ENCODE measurements at regions not wholly inside any gene's neighbourhood (a gene's known extent, or its start where the extent isn't known, plus 50 kb on each side); places are given as distances from the start of the nearest gene placed in this dataset.

- Histone ChIP-seq H3K79me2 (ENCODE audit: insufficient read depth, low read depth, low read length) (no peaks in the 10 kb centered on the region), H3K9me2 (ENCODE audit: insufficient read depth, low read length) (no peaks in the 10 kb centered on the region), H3K27ac (ENCODE audit: low read depth, low read length, poor library complexity, severe bottlenecking) (no peak overlapping the region), H2AFZ (ENCODE audit: low read length) (no peak overlapping the region), H4K20me1 (ENCODE audit: insufficient read depth, low read length) (no peaks in the 10 kb centered on the region), H3K4me2 (ENCODE audit: low read length) (no peak overlapping the region), H3K9me3 (ENCODE audit: low read length) (no peaks in the 10 kb centered on the region), H3K4me1 (ENCODE audit: insufficient read depth, low read length, poor library complexity, severe bottlenecking) (no peaks in the 10 kb centered on the region), H3K36me3 (ENCODE audit: insufficient read depth, low read length) (no peaks in the 10 kb centered on the region), H3K4me3 (ENCODE audit: low read depth, low read length, poor library complexity, severe bottlenecking) (no peak overlapping the region)
- TF ChIP-seq, protein P1, sequence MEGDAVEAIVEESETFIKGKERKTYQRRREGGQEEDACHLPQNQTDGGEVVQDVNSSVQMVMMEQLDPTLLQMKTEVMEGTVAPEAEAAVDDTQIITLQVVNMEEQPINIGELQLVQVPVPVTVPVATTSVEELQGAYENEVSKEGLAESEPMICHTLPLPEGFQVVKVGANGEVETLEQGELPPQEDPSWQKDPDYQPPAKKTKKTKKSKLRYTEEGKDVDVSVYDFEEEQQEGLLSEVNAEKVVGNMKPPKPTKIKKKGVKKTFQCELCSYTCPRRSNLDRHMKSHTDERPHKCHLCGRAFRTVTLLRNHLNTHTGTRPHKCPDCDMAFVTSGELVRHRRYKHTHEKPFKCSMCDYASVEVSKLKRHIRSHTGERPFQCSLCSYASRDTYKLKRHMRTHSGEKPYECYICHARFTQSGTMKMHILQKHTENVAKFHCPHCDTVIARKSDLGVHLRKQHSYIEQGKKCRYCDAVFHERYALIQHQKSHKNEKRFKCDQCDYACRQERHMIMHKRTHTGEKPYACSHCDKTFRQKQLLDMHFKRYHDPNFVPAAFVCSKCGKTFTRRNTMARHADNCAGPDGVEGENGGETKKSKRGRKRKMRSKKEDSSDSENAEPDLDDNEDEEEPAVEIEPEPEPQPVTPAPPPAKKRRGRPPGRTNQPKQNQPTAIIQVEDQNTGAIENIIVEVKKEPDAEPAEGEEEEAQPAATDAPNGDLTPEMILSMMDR (conservative IDR thresholded peaks at IDR 0.05; ENCODE audit: low read length) = no peak
- no peak for TF ChIP-seq EZH2phosphoT487 (IDR thresholded peaks at IDR 0.05; ENCODE audit: borderline replicate concordance, low read depth, low read length)
- ChIA-PET CTCF (ENCODE audit: unreplicated experiment) (no interaction called here), POLR2A (no interaction called here)
- no peak for DNase-seq (ENCODE audit: low spot score)
- intact Hi-C loops (cut with micrococcal nuclease; ENCODE audit: unreplicated experiment) = no loop called here
- no TSS peak for BruUV-seq (replicated peaks)
These were observed 261.4 kb upstream of the MEX3C start for GRCh38 chr18:51458861-51459260.

GRCh38 chr18:51461956-51462355 lies 264.5 kb upstream of the MEX3C start:
- Histone ChIP-seq H3K79me2 (ENCODE audit: insufficient read depth, low read depth, low read length) (no peaks in the 10 kb centered on the region), H2AFZ (ENCODE audit: low read length) (no peak overlapping the region), H3K4me2 (ENCODE audit: low read length) (no peak overlapping the region), H3K36me3 (ENCODE audit: insufficient read depth, low read length) (no peaks in the 10 kb centered on the region), H3K27ac (ENCODE audit: low read depth, low read length, poor library complexity, severe bottlenecking) (no peak overlapping the region), H3K9me3 (ENCODE audit: low read length) (no peaks in the 10 kb centered on the region), H3K9me2 (ENCODE audit: insufficient read depth, low read length) (no peaks in the 10 kb centered on the region), H3K4me3 (ENCODE audit: low read depth, low read length, poor library complexity, severe bottlenecking) (no peak overlapping the region), H3K4me1 (ENCODE audit: insufficient read depth, low read length, poor library complexity, severe bottlenecking) (no peaks in the 10 kb centered on the region), H4K20me1 (ENCODE audit: insufficient read depth, low read length) (no peaks in the 10 kb centered on the region)
- CTCF ChIA-PET (ENCODE audit: unreplicated experiment) = no interaction called here
- TF ChIP-seq, protein P1 (conservative IDR thresholded peaks at IDR 0.05; ENCODE audit: low read length) = no peak
- no peak for TF ChIP-seq EZH2phosphoT487 (IDR thresholded peaks at IDR 0.05; ENCODE audit: borderline replicate concordance, low read depth, low read length)
- intact Hi-C loops (cut with micrococcal nuclease; ENCODE audit: unreplicated experiment) = no loop called here
- POLR2A ChIA-PET = no interaction called here
- no TSS peak for BruUV-seq (replicated peaks)
- no peak for DNase-seq (ENCODE audit: low spot score)

- POLR2A ChIA-PET = no interaction called here
- no peak overlapping the region for H3K27ac ChIP-seq (ENCODE audit: low read depth, low read length, poor library complexity, severe bottlenecking)
- no peaks in the 10 kb centered on the region for H4K20me1 ChIP-seq (ENCODE audit: insufficient read depth, low read length)
- H2AFZ ChIP-seq (ENCODE audit: low read length) = no peak overlapping the region
- no peaks in the 10 kb centered on the region for H3K36me3 ChIP-seq (ENCODE audit: insufficient read depth, low read length)
- no peak overlapping the region for H3K4me2 ChIP-seq (ENCODE audit: low read length)
- intact Hi-C loops (cut with micrococcal nuclease; ENCODE audit: unreplicated experiment) = no loop called here
- no peaks in the 10 kb centered on the region for H3K4me1 ChIP-seq (ENCODE audit: insufficient read depth, low read length, poor library complexity, severe bottlenecking)
- H3K9me2 ChIP-seq (ENCODE audit: insufficient read depth, low read length) = no peaks in the 10 kb centered on the region
- no peaks in the 10 kb centered on the region for H3K79me2 ChIP-seq (ENCODE audit: insufficient read depth, low read depth, low read length)
- CTCF ChIA-PET (ENCODE audit: unreplicated experiment) = interaction anchor here (0.6 kb wide), 1 partner anchor 27 kb away, joined by 3 read pairs; no protein-coding TSS in a partner anchor
- no peak overlapping the region for H3K4me3 ChIP-seq (ENCODE audit: low read depth, low read length, poor library complexity, severe bottlenecking)
- BruUV-seq (replicated peaks) = no TSS peak
- no peaks in the 10 kb centered on the region for H3K9me3 ChIP-seq (ENCODE audit: low read length)
- DNase-seq (ENCODE audit: low spot score) = no peak
- TF ChIP-seq, protein P1 (conservative IDR thresholded peaks at IDR 0.05; ENCODE audit: low read length) = no peak
- no peak for TF ChIP-seq EZH2phosphoT487 (IDR thresholded peaks at IDR 0.05; ENCODE audit: borderline replicate concordance, low read depth, low read length)
These were observed 266.1 kb upstream of the MEX3C start for GRCh38 chr18:51463483-51464136.

Measured in OCI-LY7 (cell line).